GM21529 (cell line): ENCODE measurements at regions not wholly inside any gene's neighbourhood (a gene's known extent, or its start where the extent isn't known, plus 50 kb on each side); places are given as distances from the start of the nearest gene placed in this dataset.

ENCODE experiments used
- ATAC-seq: cut with Tn5 transposase; IDR thresholded peaks from one replicate; pipeline ENCODE4 v1.9.1; 2021; ENCODE audit not compliant: unreplicated experiment

- no peak for ATAC-seq
Observed at GRCh38 chr2:207403141-207403540, 126.6 kb upstream of the CREB1 start.

- ATAC-seq = no peak
Observed at GRCh38 chr2:207403950-207404349, 125.8 kb upstream of the CREB1 start.

GRCh38 chr2:207405150-207405549 lies 124.6 kb upstream of the CREB1 start:
- no peak for ATAC-seq

- ATAC-seq = peak; percentile 89
Observed at GRCh38 chr2:207408086-207408794, 121.5 kb upstream of the CREB1 start.

GRCh38 chr2:207409517-207409916 lies 120.2 kb upstream of the CREB1 start:
- no peak for ATAC-seq

- ATAC-seq = no peak
Observed at GRCh38 chr2:207412787-207413310, 116.9 kb upstream of the CREB1 start.

GRCh38 chr2:207413376-207413907 lies 116.3 kb upstream of the CREB1 start:
- ATAC-seq = no peak

- ATAC-seq = no peak
Observed at GRCh38 chr2:207416111-207416510, 113.7 kb upstream of the CREB1 start.

GRCh38 chr2:207416900-207417299 lies 112.9 kb upstream of the CREB1 start:
- ATAC-seq = no peak

- ATAC-seq = no peak
Observed at GRCh38 chr2:207417301-207417718, 112.5 kb upstream of the CREB1 start.

GRCh38 chr2:207418419-207418818 lies 111.3 kb upstream of the CREB1 start:
- no peak for ATAC-seq

GRCh38 chr2:207419331-207419730 lies 110.4 kb upstream of the CREB1 start:
- no peak for ATAC-seq

GRCh38 chr2:207421671-207422070 lies 108.1 kb upstream of the CREB1 start:
- no peak for ATAC-seq

- no peak for ATAC-seq
Observed at GRCh38 chr2:207422380-207422779, 107.4 kb upstream of the CREB1 start.

GRCh38 chr2:207423886-207424285 lies 105.9 kb upstream of the CREB1 start:
- peak; percentile 95 for ATAC-seq

GRCh38 chr2:207427986-207428385 lies 101.8 kb upstream of the CREB1 start:
- ATAC-seq = no peak

- no peak for ATAC-seq
Observed at GRCh38 chr2:207428573-207428972, 101.2 kb upstream of the CREB1 start.

- ATAC-seq = no peak
Observed at GRCh38 chr2:207432453-207432852, 97.3 kb upstream of the CREB1 start.

GRCh38 chr2:207434306-207434705 lies 95.5 kb upstream of the CREB1 start:
- no peak for ATAC-seq

- no peak for ATAC-seq
Observed at GRCh38 chr2:207434899-207435465, 94.8 kb upstream of the CREB1 start.

- no peak for ATAC-seq
Observed at GRCh38 chr2:207437136-207437523, 92.6 kb upstream of the CREB1 start.

GRCh38 chr2:207437524-207438143 lies 92.1 kb upstream of the CREB1 start:
- no peak for ATAC-seq
